HG03432 (cell line): ENCODE measurements at regions not wholly inside any gene's neighbourhood (a gene's known extent, or its start where the extent isn't known, plus 50 kb on each side); places are given as distances from the start of the nearest gene placed in this dataset.

Source experiments
- ATAC-seq: cut with Tn5 transposase; IDR thresholded peaks from one replicate; pipeline ENCODE4 v1.9.1; 2021; ENCODE audit warnings: mild to moderate bottlenecking, moderate library complexity; ENCODE audit not compliant: unreplicated experiment

- no peak for ATAC-seq
Observed at GRCh38 chr2:79359419-79359818, 153.4 kb upstream of the CTNNA2 start.

DNA sequence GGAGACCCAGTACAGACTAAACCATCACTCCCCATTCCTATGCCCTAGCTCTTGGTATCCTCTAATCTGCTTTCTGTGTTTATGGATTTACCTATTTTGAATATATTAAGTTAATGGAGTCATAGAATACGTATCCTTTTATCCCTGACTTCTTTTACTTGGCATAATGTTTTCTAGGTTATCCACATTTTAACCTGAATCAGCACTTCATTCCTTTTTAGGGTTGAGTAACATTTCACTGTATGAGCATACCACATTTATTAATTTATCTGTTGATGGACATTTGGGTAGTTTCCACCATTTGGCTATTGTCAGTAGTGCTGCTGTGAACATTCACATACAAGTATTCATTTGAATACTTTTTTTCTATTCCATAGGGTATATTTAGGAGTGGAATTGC is 157.3 kb upstream of the CTNNA2 start:
- ATAC-seq, result no peak

- no peak for ATAC-seq
Observed at GRCh38 chr2:79327460-79327859, 167.9 kb upstream of the REG3A start.

DNA sequence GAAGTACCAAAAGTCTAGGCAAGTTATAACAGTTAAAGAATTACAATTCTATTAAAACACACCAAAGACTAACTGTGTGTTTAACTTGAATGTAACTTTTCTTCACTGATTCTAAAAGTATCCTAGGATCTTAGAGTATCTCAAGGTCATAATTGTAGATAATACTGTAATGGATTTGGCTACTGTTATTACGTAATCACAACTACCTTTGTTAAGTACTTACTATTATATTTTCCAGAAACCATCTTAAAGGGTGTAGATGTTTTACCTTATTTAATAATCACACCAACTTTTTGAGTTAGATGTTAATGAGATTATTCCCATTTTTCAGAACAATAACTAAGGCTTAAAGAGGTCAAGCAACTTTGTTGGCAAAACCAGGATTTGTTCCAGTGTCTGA is 161.3 kb upstream of the REG3A start:
- no peak for ATAC-seq

DNA sequence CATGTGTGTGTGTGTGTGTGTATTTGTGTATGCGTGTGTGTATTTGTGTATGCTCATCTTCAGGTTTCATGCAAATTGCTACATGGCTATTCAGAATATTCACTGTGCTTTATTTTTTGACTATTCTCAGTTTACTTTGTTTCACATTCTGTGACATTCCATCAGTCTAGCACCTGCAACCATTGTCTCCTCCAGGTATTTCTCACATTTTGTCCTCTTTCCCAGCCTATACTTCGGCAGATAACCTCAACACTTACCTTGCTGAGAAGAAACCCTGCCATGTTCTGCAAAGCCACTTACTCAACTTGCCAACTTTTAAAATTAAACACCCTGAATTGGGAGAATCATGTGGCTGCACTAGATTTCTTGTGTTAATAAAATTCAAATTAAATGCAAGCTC is 135.4 kb upstream of the REG3A start:
- no peak for ATAC-seq

DNA sequence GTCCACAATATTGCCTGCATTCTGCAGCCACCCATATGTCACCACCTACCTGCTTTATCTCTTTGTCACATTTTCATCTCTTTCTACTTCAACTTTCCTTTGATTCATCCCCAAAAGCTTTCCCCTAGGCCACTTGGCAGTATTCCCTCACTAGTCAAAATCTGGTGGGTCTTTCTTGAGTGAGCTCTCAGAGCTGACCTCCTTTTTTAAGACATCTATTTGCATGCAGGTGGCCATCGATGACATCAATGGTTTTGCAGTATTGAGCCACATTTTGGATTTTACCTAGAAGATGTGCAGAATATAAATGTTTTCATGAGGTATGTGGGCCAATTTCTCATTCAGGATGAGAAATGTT is 133.4 kb upstream of the REG3A start:
- no peak for ATAC-seq

DNA sequence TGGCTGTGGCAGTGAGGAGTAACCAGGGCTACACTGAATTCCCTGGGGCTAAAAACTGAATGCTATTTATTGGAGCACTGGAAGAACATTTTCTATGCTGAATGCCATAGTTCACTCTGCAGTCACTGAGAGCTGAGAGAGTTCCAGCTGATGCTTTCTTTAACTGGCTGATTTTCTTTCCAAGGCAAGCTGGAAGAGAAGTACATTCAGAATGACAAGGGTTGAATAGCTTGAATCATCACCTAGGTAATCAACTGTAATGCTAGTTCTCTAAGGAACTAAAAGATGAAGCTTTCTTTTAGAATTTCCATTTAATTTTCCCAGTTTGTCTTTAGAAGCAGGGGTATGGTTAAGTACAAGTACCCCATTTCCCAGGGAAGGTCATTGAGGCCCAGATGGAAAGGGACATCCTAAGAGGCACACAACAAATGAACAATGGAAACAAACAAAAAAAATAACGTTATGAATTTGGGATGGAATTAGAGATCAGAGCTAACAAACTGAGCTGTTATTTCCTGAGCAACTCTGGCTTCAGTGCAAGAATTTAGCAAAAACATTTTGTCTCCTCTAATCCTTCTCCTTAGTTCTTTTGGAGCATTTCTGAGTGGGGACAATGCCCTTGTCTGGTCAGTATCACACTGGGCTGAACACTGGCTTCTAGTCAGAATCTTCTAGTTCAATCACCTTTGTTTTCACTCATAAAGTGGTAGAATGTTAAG is 132.8 kb upstream of the REG3A start:
- no peak for ATAC-seq

DNA sequence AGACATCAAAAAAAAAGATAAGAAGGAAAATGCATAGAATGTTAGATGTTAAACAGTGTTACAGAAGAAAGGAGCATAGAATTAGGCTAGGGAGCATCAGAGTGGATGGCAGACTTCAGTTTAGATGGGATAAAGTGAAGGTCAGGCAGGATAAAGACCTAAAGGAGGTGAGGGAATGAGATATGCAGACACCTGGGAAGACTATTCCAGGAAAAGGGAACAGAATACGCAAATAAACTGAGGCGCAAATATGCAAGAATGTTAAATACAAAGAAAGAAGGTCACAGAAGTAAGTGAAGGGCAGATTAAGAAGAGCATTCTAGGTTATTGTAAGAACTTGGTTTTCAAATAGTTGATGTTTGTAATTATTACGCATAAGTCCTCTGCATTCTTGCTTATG is 116.3 kb upstream of the REG3A start:
- ATAC-seq, result no peak

DNA sequence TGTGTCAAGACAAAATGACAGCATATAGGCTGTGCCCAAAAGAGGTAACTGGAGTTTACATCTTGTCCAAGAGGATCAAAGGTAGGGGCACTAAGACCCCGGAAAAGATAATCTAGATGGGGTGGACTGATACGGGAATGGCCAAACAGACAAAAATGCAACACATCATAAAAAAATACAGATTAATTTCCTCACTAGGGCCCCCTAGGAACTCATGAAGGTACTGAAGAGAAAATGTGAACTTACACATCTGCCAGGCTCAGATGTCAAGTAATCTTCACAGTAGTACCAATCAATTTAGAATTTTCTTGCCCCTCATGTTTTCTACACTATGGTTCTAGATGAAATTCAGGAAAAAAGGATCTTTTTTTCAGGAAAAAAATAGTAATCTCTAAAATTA is 115.6 kb upstream of the REG3A start:
- ATAC-seq, result no peak

DNA sequence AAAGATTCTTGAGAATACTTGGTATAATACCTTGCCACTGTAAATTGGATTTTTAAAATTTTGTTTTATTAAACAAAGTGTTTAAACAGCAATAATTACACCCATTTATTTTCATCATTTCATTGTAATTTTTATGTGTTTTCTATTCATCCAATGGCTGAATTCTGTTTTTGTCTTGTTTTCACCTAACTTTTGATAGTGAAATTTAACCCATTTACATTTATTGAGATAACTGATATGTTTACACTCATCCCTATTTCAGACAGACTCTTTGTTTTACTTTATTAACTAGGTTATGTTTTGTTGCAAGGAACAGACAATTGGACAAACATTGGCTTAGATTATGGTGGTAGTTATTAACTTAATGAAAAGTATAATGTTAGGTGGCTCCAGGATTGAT is 113.1 kb upstream of the REG3A start:
- no peak for ATAC-seq

- ATAC-seq, result no peak
Observed at GRCh38 chr2:79271456-79271855, 111.9 kb upstream of the REG3A start.

- ATAC-seq, result no peak
Observed at GRCh38 chr2:79260848-79261247, 101.3 kb upstream of the REG3A start.

DNA sequence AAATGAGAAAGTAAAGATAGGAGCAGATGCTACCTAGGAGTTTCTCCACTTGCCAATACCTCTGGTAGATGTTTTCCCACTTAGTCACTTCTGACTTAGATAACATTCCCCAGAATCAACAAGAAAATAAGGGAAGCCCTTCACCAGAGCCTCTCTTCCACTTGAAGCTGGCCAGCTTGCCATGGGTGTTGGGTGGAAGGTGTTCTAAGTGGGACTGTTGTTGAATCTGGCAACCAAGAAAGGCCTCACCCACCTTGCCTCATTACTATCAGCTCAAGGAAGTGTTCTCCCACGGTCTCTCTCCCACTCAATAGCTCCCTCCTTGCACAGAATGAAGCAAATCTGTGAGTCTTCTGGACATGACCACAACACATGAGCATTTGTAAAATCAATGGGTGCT is 100.4 kb upstream of the REG3A start:
- ATAC-seq, result no peak

DNA sequence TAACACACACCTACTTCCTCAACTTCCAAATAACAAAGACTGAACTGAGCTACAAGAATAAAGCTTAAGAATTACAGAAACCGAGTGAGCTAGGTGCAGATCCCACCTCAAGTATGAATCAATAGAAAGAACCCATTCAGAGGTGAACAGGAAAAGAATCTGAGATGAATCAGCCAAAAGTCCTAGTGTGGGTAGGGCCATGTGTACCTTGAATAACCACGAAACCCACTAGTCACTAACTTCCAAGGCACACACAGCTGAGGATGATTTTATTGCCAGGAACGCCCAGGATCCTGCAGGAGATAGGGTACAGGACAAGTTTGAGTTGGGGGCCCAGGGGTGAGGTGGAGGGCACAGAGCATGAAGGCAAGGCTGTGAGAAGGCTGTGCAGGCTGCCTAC is 99.7 kb upstream of the REG3A start:
- no peak for ATAC-seq

GRCh38 chr2:79253243-79253774 is 93.8 kb upstream of the REG3A start:
- no peak for ATAC-seq

DNA sequence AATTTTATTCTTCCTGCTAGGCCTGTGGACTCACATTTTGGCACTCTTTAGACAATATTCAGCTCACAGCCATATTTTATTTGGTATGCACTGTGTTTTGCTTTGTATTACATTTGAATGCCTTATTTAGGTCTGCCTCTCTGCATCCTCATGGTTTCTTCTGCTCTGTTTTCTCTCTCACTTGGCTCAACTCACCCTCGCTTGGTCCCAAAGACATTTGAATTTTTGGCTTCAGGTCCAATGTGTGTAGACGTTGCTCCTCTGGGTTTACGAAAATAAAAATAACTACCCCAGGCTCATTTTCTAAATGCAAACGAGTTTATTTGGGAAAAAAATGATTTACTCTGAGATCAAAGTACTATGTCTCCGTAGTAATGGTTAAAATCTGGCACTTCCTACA is 91.1 kb upstream of the REG3A start:
- ATAC-seq, result no peak

- no peak for ATAC-seq
Observed at GRCh38 chr2:79248776-79249175, 89.2 kb upstream of the REG3A start.

DNA sequence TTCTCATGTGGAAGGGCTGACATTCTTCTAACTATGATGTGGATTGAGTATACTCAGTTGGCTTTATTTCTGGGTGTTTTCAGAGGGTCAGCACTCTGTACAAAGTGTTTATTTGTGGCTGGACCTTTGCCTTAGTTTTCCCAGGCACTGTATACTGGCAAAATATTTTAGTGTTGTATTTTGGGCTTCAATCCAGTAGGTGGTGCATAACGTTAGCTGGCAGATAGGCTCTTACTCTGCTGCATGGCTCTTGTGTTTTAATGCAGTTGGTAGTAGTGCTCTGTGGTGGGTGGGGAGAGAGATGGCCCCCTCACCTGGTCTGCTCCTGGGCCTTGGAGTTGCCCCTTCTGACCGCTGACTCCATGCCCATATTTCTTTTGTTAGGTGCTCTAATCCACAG is 75.6 kb upstream of the REG3A start:
- no peak for ATAC-seq

GRCh38 chr2:79223539-79223938 is 64.0 kb upstream of the REG3A start:
- no peak for ATAC-seq

DNA sequence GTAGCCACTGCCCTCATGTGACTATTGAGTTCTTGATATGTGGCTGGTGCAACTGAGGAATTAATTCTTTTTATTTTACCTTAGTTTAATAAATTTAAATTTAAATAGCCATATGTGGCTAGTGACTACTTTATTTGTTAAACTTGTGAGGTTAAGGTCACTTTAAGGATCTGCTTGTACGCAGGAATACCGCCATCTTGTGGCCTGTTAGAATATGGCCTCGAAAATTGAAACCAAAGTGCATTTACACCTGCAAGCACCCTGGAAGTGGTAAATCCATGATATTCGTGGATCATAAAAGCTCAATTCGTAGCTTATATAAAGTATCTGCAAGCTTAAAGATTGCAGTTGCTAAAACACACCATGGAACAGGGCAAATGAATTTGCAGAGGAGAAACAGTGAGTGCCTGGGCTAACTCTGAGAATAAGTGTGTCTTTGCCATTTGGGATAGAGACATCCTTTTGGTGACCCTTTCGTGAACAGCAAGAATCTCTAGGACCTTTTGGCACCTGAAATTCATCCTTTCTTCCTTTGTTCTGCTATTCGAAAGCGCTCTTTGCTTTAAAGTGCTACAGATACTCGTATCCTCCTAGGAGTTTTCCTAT is 59.9 kb upstream of the REG3A start:
- ATAC-seq, result peak; percentile 85

DNA sequence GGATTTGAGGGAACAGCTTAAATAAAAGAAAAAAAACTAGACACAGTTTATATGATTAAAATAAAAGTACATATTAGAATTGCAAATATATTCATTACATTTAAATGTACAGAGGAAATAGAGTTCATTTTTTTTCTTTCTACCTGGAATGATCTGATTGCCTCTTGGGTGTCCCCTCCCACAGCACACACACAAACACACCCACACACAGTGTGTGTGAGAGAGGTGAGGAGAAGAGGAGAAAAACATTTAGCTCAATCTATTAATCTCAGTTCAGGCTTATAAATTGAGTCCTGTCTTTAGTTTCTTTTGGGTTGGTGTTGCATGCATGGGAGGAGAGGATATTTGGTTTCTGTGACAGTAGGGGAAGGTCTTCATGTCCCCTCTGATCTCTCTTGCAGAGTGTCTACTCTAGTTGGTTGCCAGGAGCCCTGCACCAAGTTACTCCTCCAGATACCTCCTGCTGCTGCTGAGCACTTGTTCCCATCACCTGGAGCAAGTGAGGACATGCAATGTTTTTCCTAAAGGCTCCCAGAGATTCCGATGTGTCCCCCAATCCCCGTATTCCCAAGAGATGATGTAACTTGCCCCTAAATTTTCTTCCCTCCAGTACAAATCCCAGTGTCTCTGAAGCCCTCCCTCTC is 50.8 kb upstream of the REG3A start:
- no peak for ATAC-seq
